ENCODE measurements at regions not wholly inside any gene's neighbourhood (a gene's known extent, or its start where the extent isn't known, plus 50 kb on each side); places are given as distances from the start of the nearest gene placed in this dataset.

DNA sequence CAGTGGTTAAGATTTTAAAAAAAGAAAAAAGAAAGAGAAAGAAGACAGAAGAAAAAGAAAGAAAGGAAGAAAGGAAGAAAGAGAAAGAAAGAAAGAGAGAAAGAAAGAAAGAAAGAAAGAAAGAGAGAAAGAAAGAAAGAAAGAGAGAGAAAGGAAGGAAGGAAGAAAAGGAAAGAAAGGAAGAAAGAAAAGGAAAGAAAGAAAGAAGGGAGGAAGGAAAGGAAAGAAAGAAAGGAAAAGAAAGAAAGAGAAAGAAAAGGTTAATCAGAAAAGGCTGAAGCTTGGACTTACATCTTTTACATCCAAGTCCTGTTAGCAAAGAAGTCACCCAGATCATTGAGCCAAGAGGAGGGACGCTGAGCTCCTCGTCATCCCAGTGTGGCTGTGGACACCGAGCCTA is 70.0 kb downstream of the IRX2 start:
- intact Hi-C loops (cut with DNase I), result no loop called here
- ATAC-seq (no peak), DNase-seq (no peak), FAIRE-seq (no peak)
- TF ChIP-seq, protein P1, sequence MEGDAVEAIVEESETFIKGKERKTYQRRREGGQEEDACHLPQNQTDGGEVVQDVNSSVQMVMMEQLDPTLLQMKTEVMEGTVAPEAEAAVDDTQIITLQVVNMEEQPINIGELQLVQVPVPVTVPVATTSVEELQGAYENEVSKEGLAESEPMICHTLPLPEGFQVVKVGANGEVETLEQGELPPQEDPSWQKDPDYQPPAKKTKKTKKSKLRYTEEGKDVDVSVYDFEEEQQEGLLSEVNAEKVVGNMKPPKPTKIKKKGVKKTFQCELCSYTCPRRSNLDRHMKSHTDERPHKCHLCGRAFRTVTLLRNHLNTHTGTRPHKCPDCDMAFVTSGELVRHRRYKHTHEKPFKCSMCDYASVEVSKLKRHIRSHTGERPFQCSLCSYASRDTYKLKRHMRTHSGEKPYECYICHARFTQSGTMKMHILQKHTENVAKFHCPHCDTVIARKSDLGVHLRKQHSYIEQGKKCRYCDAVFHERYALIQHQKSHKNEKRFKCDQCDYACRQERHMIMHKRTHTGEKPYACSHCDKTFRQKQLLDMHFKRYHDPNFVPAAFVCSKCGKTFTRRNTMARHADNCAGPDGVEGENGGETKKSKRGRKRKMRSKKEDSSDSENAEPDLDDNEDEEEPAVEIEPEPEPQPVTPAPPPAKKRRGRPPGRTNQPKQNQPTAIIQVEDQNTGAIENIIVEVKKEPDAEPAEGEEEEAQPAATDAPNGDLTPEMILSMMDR (IDR thresholded peaks at IDR 0.05), result no peak
- no peak overlapping the region for H3K4me3 ChIP-seq
- H3K27ac ChIP-seq, result no peak overlapping the region
- no peaks in the 10 kb centered on the region for H3K4me1 ChIP-seq
- no peaks in the 10 kb centered on the region for H3K27me3 ChIP-seq
- no peaks in the 10 kb centered on the region for H3K9me3 ChIP-seq
- H3K36me3 ChIP-seq, result no peaks in the 10 kb centered on the region
- 77 to 84% methylated on average over 3 of the region's 3 CpGs for WGBS, 2 donors

DNA sequence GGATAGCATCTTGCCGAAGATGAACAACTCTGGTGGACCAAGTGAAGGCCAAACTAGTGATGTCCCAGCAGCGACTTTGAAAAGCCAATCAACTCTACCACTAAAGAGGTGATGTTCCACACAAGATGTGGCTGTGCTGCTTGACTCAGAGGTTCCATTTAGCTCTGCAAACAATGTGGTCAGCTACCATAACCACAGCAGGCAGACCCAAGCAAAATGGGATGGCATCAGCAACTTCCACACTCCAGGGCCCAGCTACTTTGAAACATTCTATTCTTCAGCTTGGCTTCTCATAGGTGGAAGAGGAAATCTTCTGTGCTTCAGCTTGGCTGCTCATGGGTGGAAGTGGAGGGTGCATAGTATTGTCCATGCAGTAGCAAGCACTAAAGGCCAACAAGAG is 70.5 kb downstream of the IRX2 start:
- no peak overlapping the region for H3K4me3 ChIP-seq
- H3K27ac ChIP-seq, result no peak overlapping the region
- ATAC-seq (no peak), DNase-seq (no peak), FAIRE-seq (no peak)
- H3K4me1 ChIP-seq, result no peaks in the 10 kb centered on the region
- 62 to 72% methylated on average over 2 of the region's 2 CpGs for WGBS, 2 donors
- intact Hi-C loops (cut with DNase I), result no loop called here
- TF ChIP-seq, protein P1 (IDR thresholded peaks at IDR 0.05), result no peak
- H3K36me3 ChIP-seq, result no peaks in the 10 kb centered on the region
- no peaks in the 10 kb centered on the region for H3K27me3 ChIP-seq
- H3K9me3 ChIP-seq, result no peaks in the 10 kb centered on the region

DNA sequence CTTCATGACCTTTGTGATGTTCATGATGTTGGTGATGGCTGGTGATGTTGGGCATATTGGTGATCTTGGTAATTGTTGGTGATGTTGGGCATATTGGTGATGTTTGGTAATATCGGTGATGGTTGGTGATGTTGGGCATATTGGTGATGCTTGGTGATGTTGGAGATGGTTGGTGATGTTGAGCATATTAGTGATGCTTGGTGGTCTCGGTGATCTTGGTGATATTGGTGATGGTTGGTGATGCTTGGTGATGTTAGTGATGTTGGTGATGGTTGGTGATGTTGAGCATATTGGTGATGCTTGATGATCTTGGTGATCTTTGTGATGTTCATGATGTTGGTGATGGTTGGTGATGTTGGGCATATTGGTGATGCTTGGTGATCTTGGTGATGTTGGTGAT is 73.8 kb downstream of the IRX2 start:
- H3K4me1 ChIP-seq, result no peaks in the 10 kb centered on the region

DNA sequence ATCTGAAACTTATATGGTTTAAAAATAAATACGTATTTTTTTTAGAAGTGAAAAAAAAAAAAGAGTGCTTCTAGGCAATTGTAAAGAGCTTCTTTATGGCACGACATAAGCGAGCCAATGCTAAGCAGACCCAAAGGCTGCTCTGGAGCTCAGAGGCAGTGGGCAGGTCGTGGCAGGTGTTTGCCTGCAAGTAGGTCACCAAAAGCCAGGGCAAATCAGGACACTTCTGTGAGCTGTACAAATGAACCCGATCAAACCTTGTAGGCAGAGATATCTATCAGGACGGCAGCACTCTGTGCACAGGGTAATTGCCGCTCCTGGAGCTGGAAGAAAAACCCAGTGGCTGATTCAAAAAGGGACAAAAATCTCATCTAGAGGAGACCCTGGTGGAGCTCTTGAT is 75.9 kb downstream of the IRX2 start:
- H3K36me3 ChIP-seq, result no peaks in the 10 kb centered on the region
- no peak overlapping the region for H3K27ac ChIP-seq
- DNase-seq (no peak), FAIRE-seq (no peak), ATAC-seq (peak in 1 of 4 donors; percentile 69)
- no peaks in the 10 kb centered on the region for H3K27me3 ChIP-seq
- H3K9me3 ChIP-seq, result no peaks in the 10 kb centered on the region
- H3K4me1 ChIP-seq, result no peaks in the 10 kb centered on the region
- TF ChIP-seq, protein P1 (IDR thresholded peaks at IDR 0.05), result no peak
- H3K4me3 ChIP-seq, result no peak overlapping the region
- WGBS, 2 donors, result 39 to 52% methylated on average over 7 of the region's 7 CpGs
- intact Hi-C loops (cut with DNase I), result no loop called here

More for the DNA sequence above, 73.8 kb downstream of the IRX2 start:
- H3K27me3 ChIP-seq, result no peaks in the 10 kb centered on the region
- H3K27ac ChIP-seq, result no peak overlapping the region
- H3K4me3 ChIP-seq, result no peak overlapping the region
- no peaks in the 10 kb centered on the region for H3K36me3 ChIP-seq
- intact Hi-C loops (cut with DNase I), result no loop called here
- WGBS, 2 donors, result 69 to 79% methylated on average over 2 of the region's 2 CpGs
- FAIRE-seq (no peak), ATAC-seq (no peak), DNase-seq (no peak)
- TF ChIP-seq, protein P1 (IDR thresholded peaks at IDR 0.05), result no peak
- H3K9me3 ChIP-seq, result no peaks in the 10 kb centered on the region

DNA sequence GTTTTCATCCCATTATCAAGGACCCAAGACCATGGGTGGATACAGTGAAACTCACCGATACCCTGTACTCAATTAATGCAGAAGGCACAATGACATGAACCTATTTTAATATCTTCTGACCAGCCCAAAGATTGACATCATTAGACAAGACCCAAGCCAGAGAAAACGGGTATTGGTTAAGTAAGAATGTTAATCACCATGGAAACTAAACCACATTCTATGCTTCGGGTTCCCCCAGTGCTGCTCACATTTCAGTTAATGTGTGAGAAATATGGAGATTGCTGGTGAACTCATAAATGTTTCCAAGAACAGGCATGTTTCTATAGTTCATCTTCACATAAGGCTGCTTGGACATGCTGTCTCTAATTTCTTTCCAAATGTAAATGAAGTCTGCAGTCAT is 77.0 kb downstream of the IRX2 start:
- 58 to 63% methylated on average over 3 of the region's 3 CpGs for WGBS, 2 donors
- Histone ChIP-seq H3K4me3 (no peak overlapping the region), H3K27ac (no peak overlapping the region), H3K27me3 (no peaks in the 10 kb centered on the region), H3K9me3 (no peaks in the 10 kb centered on the region), H3K36me3 (no peaks in the 10 kb centered on the region), H3K4me1 (no peaks in the 10 kb centered on the region)
- DNase-seq, result no peak
- intact Hi-C loops (cut with DNase I), result no loop called here
- ATAC-seq, result no peak
- TF ChIP-seq, protein P1 (IDR thresholded peaks at IDR 0.05), result no peak
- no peak for FAIRE-seq
